ENCODE measurements at regions not wholly inside any gene's neighbourhood (a gene's known extent, or its start where the extent isn't known, plus 50 kb on each side); places are given as distances from the start of the nearest gene placed in this dataset.

GRCh38 chr3:162428192-162428591, 931.6 kb downstream of the OTOL1 start:
- no peak for DNase-seq
- intact Hi-C loops (cut with DNase I; ENCODE audit: low total_unique reads), result no loop called here
- Histone ChIP-seq H3K4me3 (no peak overlapping the region), H3K27me3 (no peaks in the 10 kb centered on the region), H3K27ac (no peak overlapping the region), H3K36me3 (no peaks in the 10 kb centered on the region), H3K4me1 (no peaks in the 10 kb centered on the region), H3K9me3 (no peaks in the 10 kb centered on the region)
- TF ChIP-seq, protein P1, sequence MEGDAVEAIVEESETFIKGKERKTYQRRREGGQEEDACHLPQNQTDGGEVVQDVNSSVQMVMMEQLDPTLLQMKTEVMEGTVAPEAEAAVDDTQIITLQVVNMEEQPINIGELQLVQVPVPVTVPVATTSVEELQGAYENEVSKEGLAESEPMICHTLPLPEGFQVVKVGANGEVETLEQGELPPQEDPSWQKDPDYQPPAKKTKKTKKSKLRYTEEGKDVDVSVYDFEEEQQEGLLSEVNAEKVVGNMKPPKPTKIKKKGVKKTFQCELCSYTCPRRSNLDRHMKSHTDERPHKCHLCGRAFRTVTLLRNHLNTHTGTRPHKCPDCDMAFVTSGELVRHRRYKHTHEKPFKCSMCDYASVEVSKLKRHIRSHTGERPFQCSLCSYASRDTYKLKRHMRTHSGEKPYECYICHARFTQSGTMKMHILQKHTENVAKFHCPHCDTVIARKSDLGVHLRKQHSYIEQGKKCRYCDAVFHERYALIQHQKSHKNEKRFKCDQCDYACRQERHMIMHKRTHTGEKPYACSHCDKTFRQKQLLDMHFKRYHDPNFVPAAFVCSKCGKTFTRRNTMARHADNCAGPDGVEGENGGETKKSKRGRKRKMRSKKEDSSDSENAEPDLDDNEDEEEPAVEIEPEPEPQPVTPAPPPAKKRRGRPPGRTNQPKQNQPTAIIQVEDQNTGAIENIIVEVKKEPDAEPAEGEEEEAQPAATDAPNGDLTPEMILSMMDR (IDR thresholded peaks at IDR 0.05), result no peak

DNA sequence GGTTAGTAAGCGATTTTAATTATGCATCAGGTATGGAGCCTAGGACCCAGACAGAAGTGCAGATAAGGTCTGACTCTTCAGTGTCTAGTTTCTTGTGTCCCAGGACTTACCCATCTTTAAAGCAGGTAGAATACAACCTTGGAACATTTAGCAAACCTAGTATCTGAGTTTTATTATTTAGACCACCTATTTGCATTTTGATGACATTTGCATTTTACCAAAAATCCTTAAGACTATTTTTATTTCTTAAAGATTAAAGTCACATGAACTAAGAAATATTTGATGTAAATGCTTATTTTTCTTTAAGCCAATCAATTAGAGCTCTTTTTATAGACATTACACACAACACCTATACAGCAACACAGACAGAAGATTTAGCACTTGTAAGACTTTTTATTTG, 939.1 kb downstream of the OTOL1 start:
- H3K27ac ChIP-seq, result no peak overlapping the region
- no peaks in the 10 kb centered on the region for H3K36me3 ChIP-seq
- no peaks in the 10 kb centered on the region for H3K27me3 ChIP-seq
- DNase-seq, result no peak
- no peaks in the 10 kb centered on the region for H3K4me1 ChIP-seq
- TF ChIP-seq, protein P1 (IDR thresholded peaks at IDR 0.05), result no peak
- no peak overlapping the region for H3K4me3 ChIP-seq
- no peaks in the 10 kb centered on the region for H3K9me3 ChIP-seq
- intact Hi-C loops (cut with DNase I; ENCODE audit: low total_unique reads), result no loop called here

- TF ChIP-seq, protein P1 (IDR thresholded peaks at IDR 0.05), result no peak
- no peaks in the 10 kb centered on the region for H3K27me3 ChIP-seq
- H3K36me3 ChIP-seq, result no peaks in the 10 kb centered on the region
- no peak overlapping the region for H3K4me3 ChIP-seq
- intact Hi-C loops (cut with DNase I; ENCODE audit: low total_unique reads), result no loop called here
- H3K27ac ChIP-seq, result no peak overlapping the region
- H3K4me1 ChIP-seq, result no peaks in the 10 kb centered on the region
- H3K9me3 ChIP-seq, result no peaks in the 10 kb centered on the region
- no peak for DNase-seq
These were observed 940.2 kb downstream of the OTOL1 start for GRCh38 chr3:162436826-162437225.

DNA sequence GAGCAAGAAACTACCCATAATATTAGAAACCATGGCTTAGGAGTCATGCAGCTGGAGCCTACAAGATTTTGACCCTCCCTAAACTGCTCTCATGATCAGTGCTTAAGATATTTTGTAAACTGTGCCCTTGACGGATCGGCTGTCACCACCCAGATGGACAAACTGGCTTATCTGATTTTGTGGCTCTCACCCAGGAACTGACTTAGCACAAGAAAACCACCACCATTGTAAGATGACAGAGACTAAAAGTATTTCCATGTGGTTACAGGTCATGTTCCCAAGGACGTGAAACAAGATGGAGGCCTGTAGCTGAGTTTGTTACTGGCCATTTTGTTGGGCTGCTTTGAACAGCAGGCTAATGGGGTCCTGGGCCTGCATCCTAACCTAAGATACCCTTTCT, 940.9 kb downstream of the OTOL1 start:
- Histone ChIP-seq H3K9me3 (no peaks in the 10 kb centered on the region), H3K4me1 (no peaks in the 10 kb centered on the region), H3K36me3 (no peaks in the 10 kb centered on the region), H3K4me3 (no peak overlapping the region), H3K27ac (no peak overlapping the region), H3K27me3 (no peaks in the 10 kb centered on the region)
- no peak for DNase-seq
- TF ChIP-seq, protein P1 (IDR thresholded peaks at IDR 0.05), result no peak
- intact Hi-C loops (cut with DNase I; ENCODE audit: low total_unique reads), result no loop called here

DNA sequence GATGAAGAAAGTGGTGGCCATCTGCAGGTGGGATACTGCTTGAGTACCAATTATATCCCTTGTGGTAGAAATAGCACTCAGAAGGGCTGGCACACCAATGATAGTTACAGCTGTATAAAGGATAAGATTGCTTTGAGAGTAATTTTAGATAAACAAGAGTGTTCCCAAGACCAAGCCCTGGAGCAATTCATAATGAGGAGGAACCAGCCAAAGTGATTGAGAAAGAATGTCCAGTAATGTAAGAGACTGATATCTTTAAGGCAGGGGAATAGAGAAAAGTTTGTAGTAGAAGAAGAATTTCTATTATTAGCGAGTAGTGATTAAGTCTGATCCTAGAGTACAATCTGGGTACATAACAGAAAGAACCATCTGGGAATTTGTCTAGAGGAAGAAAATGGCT, 945.1 kb downstream of the OTOL1 start:
- Histone ChIP-seq H3K36me3 (no peaks in the 10 kb centered on the region), H3K4me3 (no peak overlapping the region), H3K27me3 (no peaks in the 10 kb centered on the region), H3K9me3 (no peaks in the 10 kb centered on the region), H3K27ac (no peak overlapping the region), H3K4me1 (no peaks in the 10 kb centered on the region)
- DNase-seq, result no peak
- TF ChIP-seq, protein P1 (IDR thresholded peaks at IDR 0.05), result no peak
- intact Hi-C loops (cut with DNase I; ENCODE audit: low total_unique reads), result no loop called here

DNA sequence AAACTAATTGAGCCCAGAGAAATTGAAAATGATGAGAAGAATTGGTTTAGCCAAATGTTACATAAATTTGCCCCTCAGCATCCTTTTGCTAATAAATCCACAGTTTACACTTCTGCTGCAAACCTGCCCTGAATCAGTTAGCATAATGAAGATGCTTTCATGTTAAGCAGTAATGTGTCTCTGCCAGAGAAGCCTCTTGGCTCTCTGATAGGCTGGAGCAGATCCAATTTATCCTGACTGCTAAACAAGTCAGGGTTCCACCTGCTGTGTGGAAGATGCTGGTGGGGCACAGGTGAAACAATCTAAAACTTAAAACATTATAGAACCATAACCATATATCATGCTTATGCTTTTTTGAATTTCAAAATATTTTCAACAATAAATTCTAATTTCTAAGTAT, 946.8 kb downstream of the OTOL1 start:
- Histone ChIP-seq H3K4me1 (no peaks in the 10 kb centered on the region), H3K4me3 (no peak overlapping the region), H3K27me3 (no peaks in the 10 kb centered on the region), H3K9me3 (no peaks in the 10 kb centered on the region), H3K36me3 (no peaks in the 10 kb centered on the region), H3K27ac (no peak overlapping the region)
- TF ChIP-seq, protein P1 (IDR thresholded peaks at IDR 0.05), result no peak
- intact Hi-C loops (cut with DNase I; ENCODE audit: low total_unique reads), result no loop called here
- no peak for DNase-seq

All from tibial artery (tissue), 4 donors.